GM12892 (cell line): ENCODE measurements at regions not wholly inside any gene's neighbourhood (a gene's known extent, or its start where the extent isn't known, plus 50 kb on each side); places are given as distances from the start of the nearest gene placed in this dataset.

Experiments used
- POLR2A ChIP-seq: IDR thresholded peaks from 2 replicates; pipeline ENCODE4 v1.6.1; 2011; ENCODE audit warnings: low read depth, low read length, control low read depth
- TAF1 ChIP-seq: IDR thresholded peaks from 2 replicates; pipeline ENCODE4 v1.6.1; 2011; ENCODE audit warnings: low read depth, mild to moderate bottlenecking, control low read depth, low read length, borderline replicate concordance

GRCh38 chr17:52721910-52722309 is 563.4 kb upstream of the CA10 start:
- TF ChIP-seq TAF1 = no peak
- TF ChIP-seq POLR2A = no peak
